Fibroblast of lung (primary cell): ENCODE measurements at regions not wholly inside any gene's neighbourhood (a gene's known extent, or its start where the extent isn't known, plus 50 kb on each side); places are given as distances from the start of the nearest gene placed in this dataset.

Source experiments
- EZH2 ChIP-seq: IDR thresholded peaks from 2 replicates; pipeline ENCODE4 v1.5.1; 2012; ENCODE audit warnings: low read length, control low read depth, mild to moderate bottlenecking; ENCODE audit errors: missing control alignments
- TF ChIP-seq, protein P1 (sequence below), 2 donors: IDR thresholded peaks in 1 of 2; conservative IDR thresholded peaks in 1 of 2; 1 replicate in 1 of 2; 2 replicates in 1 of 2; pipeline ENCODE4 v1.5.1; 2011 to 2012; ENCODE audit warnings: low read length in 2 of 2, control low read depth in 1 of 2, inconsistent platforms in 1 of 2, low read depth in 1 of 2, mild to moderate bottlenecking in 1 of 2

- TF ChIP-seq, protein P1, sequence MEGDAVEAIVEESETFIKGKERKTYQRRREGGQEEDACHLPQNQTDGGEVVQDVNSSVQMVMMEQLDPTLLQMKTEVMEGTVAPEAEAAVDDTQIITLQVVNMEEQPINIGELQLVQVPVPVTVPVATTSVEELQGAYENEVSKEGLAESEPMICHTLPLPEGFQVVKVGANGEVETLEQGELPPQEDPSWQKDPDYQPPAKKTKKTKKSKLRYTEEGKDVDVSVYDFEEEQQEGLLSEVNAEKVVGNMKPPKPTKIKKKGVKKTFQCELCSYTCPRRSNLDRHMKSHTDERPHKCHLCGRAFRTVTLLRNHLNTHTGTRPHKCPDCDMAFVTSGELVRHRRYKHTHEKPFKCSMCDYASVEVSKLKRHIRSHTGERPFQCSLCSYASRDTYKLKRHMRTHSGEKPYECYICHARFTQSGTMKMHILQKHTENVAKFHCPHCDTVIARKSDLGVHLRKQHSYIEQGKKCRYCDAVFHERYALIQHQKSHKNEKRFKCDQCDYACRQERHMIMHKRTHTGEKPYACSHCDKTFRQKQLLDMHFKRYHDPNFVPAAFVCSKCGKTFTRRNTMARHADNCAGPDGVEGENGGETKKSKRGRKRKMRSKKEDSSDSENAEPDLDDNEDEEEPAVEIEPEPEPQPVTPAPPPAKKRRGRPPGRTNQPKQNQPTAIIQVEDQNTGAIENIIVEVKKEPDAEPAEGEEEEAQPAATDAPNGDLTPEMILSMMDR (conservative IDR thresholded peaks at IDR 0.05 in 1 of 2, IDR thresholded peaks at IDR 0.05 in 1 of 2; ENCODE audit: low read depth in 1 of 2, low read length in 2 of 2), result no peak
- TF ChIP-seq EZH2, result no peak
Measured at GRCh38 chr1:228976316-228976715, 241.0 kb downstream of the RHOU start.
